HFFc6 (cell line): ENCODE measurements at regions not wholly inside any gene's neighbourhood (a gene's known extent, or its start where the extent isn't known, plus 50 kb on each side); places are given as distances from the start of the nearest gene placed in this dataset.

ENCODE experiments used
- DNase-seq: peaks from one replicate; pipeline ENCODE4 v3.0.0-alpha.2; 2018
- H3K27ac Mint-ChIP-seq: 2 replicates; pipeline ENCODE4 v1.8.0; 2020; ENCODE audit warnings: mild to moderate bottlenecking, mixed read lengths
- H3K27me3 Mint-ChIP-seq: 2 replicates; pipeline ENCODE4 v1.8.0; 2021; ENCODE audit warnings: mild to moderate bottlenecking, moderate library complexity, mixed read lengths; ENCODE audit not compliant: insufficient read depth
- H3K36me3 Mint-ChIP-seq: 2 replicates; pipeline ENCODE4 v1.8.0; 2021; ENCODE audit warnings: low read depth, mixed read lengths
- H3K4me1 Mint-ChIP-seq: 2 replicates; pipeline ENCODE4 v1.8.0; 2020; ENCODE audit warnings: low read depth, mixed read lengths
- H3K4me3 Mint-ChIP-seq: 2 replicates; pipeline ENCODE4 v1.8.0; 2020; ENCODE audit warnings: mild to moderate bottlenecking, moderate library complexity, mixed read lengths
- H3K9me3 Mint-ChIP-seq: 2 replicates; pipeline ENCODE4 v1.8.0; 2020; ENCODE audit warnings: mild to moderate bottlenecking, mixed read lengths
- TF ChIP-seq, protein P1 (sequence below): fragments of 200-600 bp; sonication (generic); IDR thresholded peaks from 2 replicates; pipeline ENCODE4 v1.5.0; 2021; ENCODE audit warnings: antibody characterized with exemption, mild to moderate bottlenecking

DNA sequence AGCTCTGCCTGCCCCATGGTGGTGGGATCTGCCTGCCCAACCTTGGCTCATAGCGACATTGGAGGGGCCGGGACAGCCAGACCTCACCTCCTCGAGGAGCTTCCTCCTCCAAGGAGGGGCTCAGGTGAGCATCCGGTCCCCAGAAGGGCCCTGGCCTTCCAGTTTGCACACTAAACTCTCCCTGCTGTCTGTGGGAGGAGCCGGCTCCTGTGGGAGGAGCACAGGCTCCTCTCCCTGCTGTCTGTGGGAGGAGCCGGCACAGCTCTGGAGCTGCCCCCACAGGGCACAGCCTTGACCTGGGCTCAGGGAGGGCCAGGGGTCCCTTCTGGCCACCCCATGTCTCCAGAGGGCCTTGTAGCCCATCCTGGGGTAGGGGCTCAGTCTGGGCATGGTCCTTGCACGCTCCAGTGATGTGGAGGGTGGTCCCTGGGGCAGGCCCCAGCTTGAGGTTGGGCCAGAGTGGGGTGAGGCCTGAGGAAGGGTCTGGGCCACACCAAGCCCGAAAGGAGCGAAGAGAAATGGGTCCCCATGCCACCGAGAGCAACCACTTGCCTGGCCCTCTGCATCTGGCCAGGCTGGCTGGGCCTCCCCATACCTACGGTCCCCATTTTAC is 147.5 kb upstream of the C14orf180 start:
- no peak overlapping the region for H3K4me3 Mint-ChIP-seq
- H3K27me3 Mint-ChIP-seq, result peaks cover 2% of the 10 kb centered on the region; the same call in 1 of the 2 replicates
- H3K9me3 Mint-ChIP-seq, result peaks cover 25% of the 10 kb centered on the region
- DNase-seq, result no peak
- no peak overlapping the region for H3K27ac Mint-ChIP-seq
- TF ChIP-seq, protein P1, sequence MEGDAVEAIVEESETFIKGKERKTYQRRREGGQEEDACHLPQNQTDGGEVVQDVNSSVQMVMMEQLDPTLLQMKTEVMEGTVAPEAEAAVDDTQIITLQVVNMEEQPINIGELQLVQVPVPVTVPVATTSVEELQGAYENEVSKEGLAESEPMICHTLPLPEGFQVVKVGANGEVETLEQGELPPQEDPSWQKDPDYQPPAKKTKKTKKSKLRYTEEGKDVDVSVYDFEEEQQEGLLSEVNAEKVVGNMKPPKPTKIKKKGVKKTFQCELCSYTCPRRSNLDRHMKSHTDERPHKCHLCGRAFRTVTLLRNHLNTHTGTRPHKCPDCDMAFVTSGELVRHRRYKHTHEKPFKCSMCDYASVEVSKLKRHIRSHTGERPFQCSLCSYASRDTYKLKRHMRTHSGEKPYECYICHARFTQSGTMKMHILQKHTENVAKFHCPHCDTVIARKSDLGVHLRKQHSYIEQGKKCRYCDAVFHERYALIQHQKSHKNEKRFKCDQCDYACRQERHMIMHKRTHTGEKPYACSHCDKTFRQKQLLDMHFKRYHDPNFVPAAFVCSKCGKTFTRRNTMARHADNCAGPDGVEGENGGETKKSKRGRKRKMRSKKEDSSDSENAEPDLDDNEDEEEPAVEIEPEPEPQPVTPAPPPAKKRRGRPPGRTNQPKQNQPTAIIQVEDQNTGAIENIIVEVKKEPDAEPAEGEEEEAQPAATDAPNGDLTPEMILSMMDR, result no peak
- H3K4me1 Mint-ChIP-seq, result no peaks in the 10 kb centered on the region
- H3K36me3 Mint-ChIP-seq, result peaks cover 7% of the 10 kb centered on the region; the same call in 1 of the 2 replicates

DNA sequence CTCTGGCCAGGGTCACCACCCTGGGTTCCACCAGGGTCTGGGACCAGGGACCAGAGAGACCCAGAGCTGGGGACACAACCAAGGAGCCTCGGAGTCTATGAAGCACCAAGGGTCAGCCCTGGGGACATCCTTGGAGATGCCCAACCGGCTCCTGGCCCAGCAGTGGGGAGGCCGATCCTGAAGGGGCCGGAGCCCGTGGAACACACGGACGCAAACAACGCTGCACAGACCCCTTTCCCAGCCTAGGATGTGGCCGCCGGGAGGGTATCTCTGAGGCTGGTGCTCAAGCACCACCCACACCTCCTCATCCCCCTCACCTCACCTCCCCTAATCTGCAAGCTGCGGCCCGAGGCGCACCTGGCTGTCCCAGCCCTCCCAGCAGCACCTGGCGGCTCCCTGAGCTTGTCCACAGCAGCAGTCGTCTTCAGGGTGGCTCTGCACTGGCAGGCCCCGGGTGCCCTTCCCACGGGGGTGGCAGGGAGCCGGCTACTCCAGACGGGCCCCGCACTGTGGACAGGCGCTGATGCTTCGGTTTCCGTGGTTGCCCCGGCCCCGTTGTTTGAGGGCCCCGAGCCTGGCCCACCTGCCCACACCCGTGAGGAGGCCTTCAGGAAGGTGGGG is 146.8 kb upstream of the C14orf180 start:
- Mint-ChIP-seq H3K27me3 (peaks cover 2% of the 10 kb centered on the region; the same call in 1 of the 2 replicates), H3K36me3 (peaks cover 7% of the 10 kb centered on the region; the same call in 1 of the 2 replicates), H3K27ac (no peak overlapping the region), H3K9me3 (peaks cover 25% of the 10 kb centered on the region), H3K4me1 (no peaks in the 10 kb centered on the region), H3K4me3 (no peak overlapping the region)
- DNase-seq, result no peak
- TF ChIP-seq, protein P1, result no peak

DNA sequence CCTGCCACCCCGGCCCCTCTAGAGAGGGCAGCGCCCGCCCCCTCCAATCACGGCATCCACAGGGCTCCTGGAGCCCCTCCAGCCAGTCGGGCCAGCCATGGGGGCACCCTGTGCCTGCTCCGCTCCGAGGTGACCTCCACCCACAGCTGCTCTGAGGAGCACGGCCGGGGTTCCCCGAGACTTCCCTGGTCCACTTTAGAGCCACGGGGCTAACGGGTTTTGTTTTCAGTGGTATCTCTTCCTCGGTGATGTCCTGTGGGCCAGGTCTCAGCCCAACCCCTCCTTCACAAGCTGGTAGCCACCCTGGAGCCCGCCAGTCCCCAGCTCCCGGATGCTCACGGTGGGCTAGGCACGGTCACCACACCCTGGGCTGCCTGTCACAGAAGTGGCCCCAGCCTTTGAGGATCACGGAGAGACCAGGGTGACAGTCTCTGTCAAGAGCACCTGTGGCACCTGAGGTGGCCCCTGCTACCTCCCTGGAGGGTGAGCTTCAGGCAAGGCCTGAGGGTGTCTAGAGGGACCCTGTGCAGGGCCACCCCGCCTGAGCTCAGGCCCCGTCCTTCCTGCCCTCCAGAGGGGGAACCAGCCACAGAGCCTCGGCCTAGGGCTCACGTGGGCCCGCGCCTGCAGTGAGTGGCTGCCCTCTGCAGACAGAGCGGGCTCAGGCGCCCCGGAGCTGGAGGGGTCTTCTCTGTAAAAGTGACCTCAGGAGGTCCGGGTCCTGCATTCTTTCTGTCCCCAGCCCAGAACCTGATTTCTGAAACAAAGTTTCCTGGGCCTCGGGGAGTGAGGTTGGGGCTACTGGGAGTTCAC is 146.0 kb upstream of the C14orf180 start:
- peaks cover 24% of the 10 kb centered on the region for H3K9me3 Mint-ChIP-seq
- TF ChIP-seq, protein P1, result no peak
- H3K4me3 Mint-ChIP-seq, result no peak overlapping the region
- H3K4me1 Mint-ChIP-seq, result no peaks in the 10 kb centered on the region
- H3K36me3 Mint-ChIP-seq, result peaks cover 7% of the 10 kb centered on the region; the same call in 1 of the 2 replicates
- DNase-seq, result no peak
- no peak overlapping the region for H3K27ac Mint-ChIP-seq
- H3K27me3 Mint-ChIP-seq, result peaks cover 2% of the 10 kb centered on the region; the same call in 1 of the 2 replicates

DNA sequence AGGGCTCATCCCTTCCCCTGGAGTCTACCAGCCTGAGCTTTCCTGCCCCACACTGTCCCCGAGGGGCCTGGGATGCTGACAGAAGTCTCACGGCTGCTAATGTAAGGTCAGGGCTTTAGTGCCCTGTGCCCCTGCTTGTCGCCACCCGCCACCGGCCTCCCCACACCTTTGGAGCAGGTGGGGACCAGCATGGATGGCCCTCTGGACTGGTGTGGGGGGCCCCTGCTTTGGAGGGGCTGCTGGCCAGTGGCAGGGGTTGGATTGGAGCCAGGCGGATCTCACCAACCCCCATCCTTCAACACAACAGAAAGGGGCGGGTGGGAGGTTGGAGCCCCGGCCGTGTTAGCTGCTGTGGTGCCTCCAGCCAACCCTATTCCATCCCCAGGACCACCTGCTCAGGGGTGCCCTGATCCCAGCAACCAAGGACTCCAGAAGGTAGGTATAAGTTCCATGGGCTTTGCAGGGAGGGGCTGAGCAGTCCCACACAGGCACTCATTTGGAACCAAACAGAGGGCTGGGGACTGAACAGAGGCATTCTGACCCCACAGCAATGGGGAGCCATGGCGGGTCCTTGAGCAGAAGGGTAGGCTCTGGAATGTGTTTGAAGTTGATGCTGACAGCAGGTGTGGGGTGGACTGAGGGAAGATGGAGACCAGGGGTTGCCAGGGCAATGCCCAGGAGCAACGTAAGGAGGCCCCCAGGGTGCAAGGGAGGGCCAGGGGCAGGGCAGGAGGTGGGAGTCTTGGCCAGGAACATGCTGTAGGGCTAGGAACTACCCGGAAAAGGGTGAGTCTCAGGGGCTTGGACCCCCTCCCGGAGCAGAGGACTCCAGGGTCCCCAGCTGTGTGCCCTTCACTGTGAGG is 145.1 kb upstream of the C14orf180 start:
- TF ChIP-seq, protein P1, result no peak
- peaks cover 24% of the 10 kb centered on the region for H3K9me3 Mint-ChIP-seq

More for the DNA sequence above, 145.1 kb upstream of the C14orf180 start:
- DNase-seq, result no peak
- Mint-ChIP-seq H3K36me3 (peaks cover 7% of the 10 kb centered on the region; the same call in 1 of the 2 replicates), H3K4me3 (no peak overlapping the region), H3K4me1 (no peaks in the 10 kb centered on the region), H3K27me3 (peaks cover 2% of the 10 kb centered on the region; the same call in 1 of the 2 replicates), H3K27ac (no peak overlapping the region)
